ENCODE measurements at regions not wholly inside any gene's neighbourhood (a gene's known extent, or its start where the extent isn't known, plus 50 kb on each side); places are given as distances from the start of the nearest gene placed in this dataset.

GRCh38 chr1:216884614-216885229, 161.5 kb upstream of the ESRRG start:
- Histone ChIP-seq H3K27me3 (ENCODE audit: control insufficient read depth in 1 of 2, insufficient read depth in 2 of 2, low read length in 2 of 2) (no peaks in the 10 kb centered on the region), H3K4me1 (ENCODE audit: control insufficient read depth in 2 of 2, insufficient read depth in 2 of 2, low read length in 1 of 2) (no peaks in the 10 kb centered on the region), H3K4me3 (ENCODE audit: low read depth in 1 of 2, low read length in 2 of 2) (no peak overlapping the region), H3K27ac (ENCODE audit: low read depth in 2 of 2, low read length in 1 of 2) (no peak overlapping the region), H3K9me3 (ENCODE audit: control insufficient read depth in 2 of 2, insufficient read depth in 1 of 2, low read depth in 1 of 2, low read length in 1 of 2) (no peaks in the 10 kb centered on the region), H3K36me3 (ENCODE audit: control insufficient read depth in 2 of 2, insufficient read depth in 2 of 2, low read length in 1 of 2) (no peaks in the 10 kb centered on the region)
- 26 to 29% methylated on average over 2 of the region's 2 CpGs for WGBS, 2 donors

DNA sequence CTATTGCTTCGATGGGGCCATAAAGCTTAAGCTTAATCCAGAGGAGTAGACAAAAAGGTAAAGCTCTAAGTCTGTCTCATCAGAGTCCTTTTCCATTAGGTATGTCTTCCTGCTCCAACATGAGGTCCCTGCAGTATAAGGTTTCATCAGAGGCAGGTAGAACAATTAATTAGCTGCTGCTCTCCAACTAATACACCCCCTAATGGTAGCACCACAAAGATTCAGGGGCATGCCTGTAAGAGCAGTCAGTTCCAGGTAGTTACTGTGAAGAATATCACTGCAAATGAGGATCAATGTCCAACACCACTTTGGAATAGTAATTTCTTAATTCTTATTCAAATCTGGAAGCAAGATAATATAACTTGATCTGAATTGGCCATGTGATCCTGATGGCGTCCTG, 160.3 kb upstream of the ESRRG start:
- Histone ChIP-seq H3K36me3 (ENCODE audit: control insufficient read depth in 2 of 2, insufficient read depth in 2 of 2, low read length in 1 of 2) (no peaks in the 10 kb centered on the region), H3K27me3 (ENCODE audit: control insufficient read depth in 1 of 2, insufficient read depth in 2 of 2, low read length in 2 of 2) (no peaks in the 10 kb centered on the region), H3K4me3 (ENCODE audit: low read depth in 1 of 2, low read length in 2 of 2) (no peak overlapping the region), H3K4me1 (ENCODE audit: control insufficient read depth in 2 of 2, insufficient read depth in 2 of 2, low read length in 1 of 2) (no peaks in the 10 kb centered on the region), H3K27ac (ENCODE audit: low read depth in 2 of 2, low read length in 1 of 2) (no peak overlapping the region), H3K9me3 (ENCODE audit: control insufficient read depth in 2 of 2, insufficient read depth in 1 of 2, low read depth in 1 of 2, low read length in 1 of 2) (no peaks in the 10 kb centered on the region)
- 87 to 95% methylated on average over 2 of the region's 2 CpGs for WGBS, 2 donors

- Histone ChIP-seq H3K36me3 (ENCODE audit: control insufficient read depth in 2 of 2, insufficient read depth in 2 of 2, low read length in 1 of 2) (no peaks in the 10 kb centered on the region), H3K27ac (ENCODE audit: low read depth in 2 of 2, low read length in 1 of 2) (no peak overlapping the region), H3K4me3 (ENCODE audit: low read depth in 1 of 2, low read length in 2 of 2) (no peak overlapping the region), H3K4me1 (ENCODE audit: control insufficient read depth in 2 of 2, insufficient read depth in 2 of 2, low read length in 1 of 2) (no peaks in the 10 kb centered on the region), H3K27me3 (ENCODE audit: control insufficient read depth in 1 of 2, insufficient read depth in 2 of 2, low read length in 2 of 2) (no peaks in the 10 kb centered on the region), H3K9me3 (ENCODE audit: control insufficient read depth in 2 of 2, insufficient read depth in 1 of 2, low read depth in 1 of 2, low read length in 1 of 2) (no peaks in the 10 kb centered on the region)
- WGBS, 2 donors: 92 to 94% methylated on average over 2 of the region's 2 CpGs
These were observed 158.5 kb upstream of the ESRRG start for GRCh38 chr1:216881695-216882094.

- Histone ChIP-seq H3K27ac (ENCODE audit: low read depth in 2 of 2, low read length in 1 of 2) (no peak overlapping the region), H3K27me3 (ENCODE audit: control insufficient read depth in 1 of 2, insufficient read depth in 2 of 2, low read length in 2 of 2) (no peaks in the 10 kb centered on the region), H3K36me3 (ENCODE audit: control insufficient read depth in 2 of 2, insufficient read depth in 2 of 2, low read length in 1 of 2) (no peaks in the 10 kb centered on the region), H3K4me1 (ENCODE audit: control insufficient read depth in 2 of 2, insufficient read depth in 2 of 2, low read length in 1 of 2) (no peaks in the 10 kb centered on the region), H3K4me3 (ENCODE audit: low read depth in 1 of 2, low read length in 2 of 2) (no peak overlapping the region), H3K9me3 (ENCODE audit: control insufficient read depth in 2 of 2, insufficient read depth in 1 of 2, low read depth in 1 of 2, low read length in 1 of 2) (no peaks in the 10 kb centered on the region)
- WGBS, 2 donors: 56 to 64% methylated on average over 2 of the region's 2 CpGs
These were observed 143.5 kb upstream of the ESRRG start for GRCh38 chr1:216866714-216867113.

- 77 to 85% methylated on average over 3 of the region's 3 CpGs for WGBS, 2 donors
These were observed 132.6 kb upstream of the ESRRG start for GRCh38 chr1:216855810-216856209.

DNA sequence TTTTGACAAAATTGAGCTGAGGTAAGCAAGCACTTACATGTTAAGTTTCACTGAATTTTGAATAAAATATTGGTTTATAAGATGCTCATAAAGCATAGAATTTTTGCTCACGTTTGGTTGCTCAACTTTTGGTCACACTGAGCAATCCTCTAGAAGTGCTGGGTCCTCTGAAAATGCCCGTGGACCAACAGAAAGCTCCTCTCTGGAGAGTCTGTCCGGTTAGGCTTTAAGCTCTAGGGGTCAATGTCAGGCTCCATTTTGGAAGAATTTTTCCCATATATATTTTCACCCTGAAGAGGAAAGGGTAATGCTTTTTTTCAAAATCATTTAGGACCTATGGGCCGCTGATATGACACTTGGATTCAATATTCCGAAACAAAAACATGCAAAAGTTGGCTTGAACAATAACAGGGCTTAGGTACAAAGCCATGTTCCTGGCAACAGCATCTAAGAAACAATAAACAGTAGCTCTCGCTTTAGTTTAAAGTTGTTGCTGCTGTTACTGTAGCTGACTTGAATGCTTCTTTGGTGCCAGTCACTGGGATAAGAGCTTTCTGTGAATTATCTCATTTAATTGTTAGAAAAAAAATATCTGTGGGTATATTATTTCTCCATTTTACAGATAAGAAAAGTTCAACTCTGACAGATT, 131.7 kb upstream of the ESRRG start:
- Histone ChIP-seq H3K9me3 (ENCODE audit: control insufficient read depth in 2 of 2, insufficient read depth in 1 of 2, low read depth in 1 of 2, low read length in 1 of 2) (no peaks in the 10 kb centered on the region), H3K4me3 (ENCODE audit: low read depth in 1 of 2, low read length in 2 of 2) (no peak overlapping the region), H3K4me1 (ENCODE audit: control insufficient read depth in 2 of 2, insufficient read depth in 2 of 2, low read length in 1 of 2) (no peaks in the 10 kb centered on the region), H3K36me3 (ENCODE audit: control insufficient read depth in 2 of 2, insufficient read depth in 2 of 2, low read length in 1 of 2) (no peaks in the 10 kb centered on the region), H3K27me3 (ENCODE audit: control insufficient read depth in 1 of 2, insufficient read depth in 2 of 2, low read length in 2 of 2) (no peaks in the 10 kb centered on the region), H3K27ac (ENCODE audit: low read depth in 2 of 2, low read length in 1 of 2) (no peak overlapping the region)
- 43 to 54% methylated on average over 6 of the region's 6 CpGs for WGBS, 2 donors

More at GRCh38 chr1:216855810-216856209, 132.6 kb upstream of the ESRRG start:
- H3K4me3 ChIP-seq (ENCODE audit: low read depth in 1 of 2, low read length in 2 of 2): no peak overlapping the region
- H3K27me3 ChIP-seq (ENCODE audit: control insufficient read depth in 1 of 2, insufficient read depth in 2 of 2, low read length in 2 of 2): no peaks in the 10 kb centered on the region
- no peak overlapping the region for H3K27ac ChIP-seq (ENCODE audit: low read depth in 2 of 2, low read length in 1 of 2)
- no peaks in the 10 kb centered on the region for H3K36me3 ChIP-seq (ENCODE audit: control insufficient read depth in 2 of 2, insufficient read depth in 2 of 2, low read length in 1 of 2)
- no peaks in the 10 kb centered on the region for H3K4me1 ChIP-seq (ENCODE audit: control insufficient read depth in 2 of 2, insufficient read depth in 2 of 2, low read length in 1 of 2)
- H3K9me3 ChIP-seq (ENCODE audit: control insufficient read depth in 2 of 2, insufficient read depth in 1 of 2, low read depth in 1 of 2, low read length in 1 of 2): no peaks in the 10 kb centered on the region

DNA sequence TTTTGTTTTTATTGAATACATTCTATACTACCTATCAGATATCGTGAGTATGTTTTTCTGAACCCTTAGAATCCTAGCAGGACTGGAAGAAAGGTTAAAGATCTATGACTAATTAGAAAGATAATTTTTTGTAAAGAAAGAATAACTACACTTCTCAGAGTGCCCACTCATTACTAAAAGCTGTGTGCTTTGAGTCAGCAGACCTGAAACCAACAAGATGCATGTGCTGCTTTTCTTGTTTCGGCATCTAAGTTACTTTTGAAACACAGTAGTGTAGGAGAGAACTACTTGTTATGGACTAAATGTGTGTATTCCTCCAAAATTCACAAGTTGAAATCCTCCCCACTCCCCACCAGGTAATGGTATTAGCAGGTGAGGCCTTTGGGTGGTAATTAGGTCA, 127.8 kb upstream of the ESRRG start:
- 88 to 90% methylated on average over 2 of the region's 2 CpGs for WGBS, 2 donors
- Histone ChIP-seq H3K36me3 (ENCODE audit: control insufficient read depth in 2 of 2, insufficient read depth in 2 of 2, low read length in 1 of 2) (no peaks in the 10 kb centered on the region), H3K27ac (ENCODE audit: low read depth in 2 of 2, low read length in 1 of 2) (no peak overlapping the region), H3K9me3 (ENCODE audit: control insufficient read depth in 2 of 2, insufficient read depth in 1 of 2, low read depth in 1 of 2, low read length in 1 of 2) (no peaks in the 10 kb centered on the region), H3K27me3 (ENCODE audit: control insufficient read depth in 1 of 2, insufficient read depth in 2 of 2, low read length in 2 of 2) (no peaks in the 10 kb centered on the region), H3K4me3 (ENCODE audit: low read depth in 1 of 2, low read length in 2 of 2) (no peak overlapping the region), H3K4me1 (ENCODE audit: control insufficient read depth in 2 of 2, insufficient read depth in 2 of 2, low read length in 1 of 2) (no peaks in the 10 kb centered on the region)

DNA sequence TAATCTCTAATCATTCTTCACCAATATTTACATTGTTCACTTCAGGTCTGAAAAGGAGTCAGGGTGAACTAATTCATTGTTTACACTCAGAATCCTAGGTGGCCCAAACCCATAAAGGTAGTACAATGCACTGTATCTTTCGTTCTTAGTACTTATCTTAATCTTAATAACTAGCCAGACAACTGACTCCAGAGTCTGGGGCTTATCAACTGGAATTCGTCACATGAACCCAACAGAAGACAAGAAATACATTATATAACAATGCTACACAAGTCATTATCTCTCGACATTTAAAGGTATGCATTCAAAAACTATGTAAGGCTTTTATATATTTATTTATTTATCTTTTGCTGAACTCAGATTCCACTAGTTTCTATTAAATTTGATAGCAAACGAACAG, 125.9 kb upstream of the ESRRG start:
- H3K27me3 ChIP-seq (ENCODE audit: control insufficient read depth in 1 of 2, insufficient read depth in 2 of 2, low read length in 2 of 2): no peaks in the 10 kb centered on the region
- no peak overlapping the region for H3K4me3 ChIP-seq (ENCODE audit: low read depth in 1 of 2, low read length in 2 of 2)
- H3K4me1 ChIP-seq (ENCODE audit: control insufficient read depth in 2 of 2, insufficient read depth in 2 of 2, low read length in 1 of 2): no peaks in the 10 kb centered on the region
- no peak overlapping the region for H3K27ac ChIP-seq (ENCODE audit: low read depth in 2 of 2, low read length in 1 of 2)
- no peaks in the 10 kb centered on the region for H3K36me3 ChIP-seq (ENCODE audit: control insufficient read depth in 2 of 2, insufficient read depth in 2 of 2, low read length in 1 of 2)
- 63 to 72% methylated on average over 4 of the region's 4 CpGs for whole genome bisulfite sequencing, 2 donors
- no peaks in the 10 kb centered on the region for H3K9me3 ChIP-seq (ENCODE audit: control insufficient read depth in 2 of 2, insufficient read depth in 1 of 2, low read depth in 1 of 2, low read length in 1 of 2)

GRCh38 chr1:216847397-216848036, 124.3 kb upstream of the ESRRG start:
- Histone ChIP-seq H3K9me3 (ENCODE audit: control insufficient read depth in 2 of 2, insufficient read depth in 1 of 2, low read depth in 1 of 2, low read length in 1 of 2) (no peaks in the 10 kb centered on the region), H3K4me1 (ENCODE audit: control insufficient read depth in 2 of 2, insufficient read depth in 2 of 2, low read length in 1 of 2) (no peaks in the 10 kb centered on the region), H3K27ac (ENCODE audit: low read depth in 2 of 2, low read length in 1 of 2) (no peak overlapping the region), H3K27me3 (ENCODE audit: control insufficient read depth in 1 of 2, insufficient read depth in 2 of 2, low read length in 2 of 2) (no peaks in the 10 kb centered on the region), H3K36me3 (ENCODE audit: control insufficient read depth in 2 of 2, insufficient read depth in 2 of 2, low read length in 1 of 2) (no peaks in the 10 kb centered on the region), H3K4me3 (ENCODE audit: low read depth in 1 of 2, low read length in 2 of 2) (no peak overlapping the region)
- WGBS, 2 donors: 77 to 81% methylated on average over 6 of the region's 6 CpGs

- H3K9me3 ChIP-seq (ENCODE audit: control insufficient read depth in 2 of 2, insufficient read depth in 1 of 2, low read depth in 1 of 2, low read length in 1 of 2): no peaks in the 10 kb centered on the region
- H3K36me3 ChIP-seq (ENCODE audit: control insufficient read depth in 2 of 2, insufficient read depth in 2 of 2, low read length in 1 of 2): no peaks in the 10 kb centered on the region
- H3K27ac ChIP-seq (ENCODE audit: low read depth in 2 of 2, low read length in 1 of 2): no peak overlapping the region
- no peaks in the 10 kb centered on the region for H3K4me1 ChIP-seq (ENCODE audit: control insufficient read depth in 2 of 2, insufficient read depth in 2 of 2, low read length in 1 of 2)
- H3K27me3 ChIP-seq (ENCODE audit: control insufficient read depth in 1 of 2, insufficient read depth in 2 of 2, low read length in 2 of 2): no peaks in the 10 kb centered on the region
- no peak overlapping the region for H3K4me3 ChIP-seq (ENCODE audit: low read depth in 1 of 2, low read length in 2 of 2)
- WGBS, 2 donors: 81 to 83% methylated on average over 4 of the region's 4 CpGs
These were observed 123.1 kb upstream of the ESRRG start for GRCh38 chr1:216846339-216846738.

Data from esophagus (tissue), 2 donors.